ENCODE measurements at regions not wholly inside any gene's neighbourhood (a gene's known extent, or its start where the extent isn't known, plus 50 kb on each side); places are given as distances from the start of the nearest gene placed in this dataset.

DNA sequence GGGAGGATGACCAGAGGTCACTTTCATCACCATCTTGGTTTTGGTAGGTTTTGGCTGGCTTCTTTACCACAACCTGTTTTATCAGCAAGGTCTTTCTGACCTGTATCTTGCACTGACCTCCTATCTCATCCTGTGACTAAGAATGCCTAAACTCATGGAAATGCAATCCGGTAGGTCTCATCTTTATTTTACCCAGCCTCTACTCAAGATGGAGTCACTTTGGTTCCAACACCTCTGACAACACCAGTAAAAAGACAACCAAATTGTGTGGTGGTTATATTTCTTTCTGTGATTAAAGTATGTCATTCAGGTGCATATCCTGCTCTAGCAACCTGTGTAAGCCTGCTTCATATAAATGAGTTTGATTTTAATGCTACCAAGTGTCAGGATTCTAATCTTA is 636.7 kb downstream of the PCDH7 start:
- no peak for TF ChIP-seq POLR2AphosphoS5 (IDR thresholded peaks at IDR 0.05)
- TF ChIP-seq, protein P1, sequence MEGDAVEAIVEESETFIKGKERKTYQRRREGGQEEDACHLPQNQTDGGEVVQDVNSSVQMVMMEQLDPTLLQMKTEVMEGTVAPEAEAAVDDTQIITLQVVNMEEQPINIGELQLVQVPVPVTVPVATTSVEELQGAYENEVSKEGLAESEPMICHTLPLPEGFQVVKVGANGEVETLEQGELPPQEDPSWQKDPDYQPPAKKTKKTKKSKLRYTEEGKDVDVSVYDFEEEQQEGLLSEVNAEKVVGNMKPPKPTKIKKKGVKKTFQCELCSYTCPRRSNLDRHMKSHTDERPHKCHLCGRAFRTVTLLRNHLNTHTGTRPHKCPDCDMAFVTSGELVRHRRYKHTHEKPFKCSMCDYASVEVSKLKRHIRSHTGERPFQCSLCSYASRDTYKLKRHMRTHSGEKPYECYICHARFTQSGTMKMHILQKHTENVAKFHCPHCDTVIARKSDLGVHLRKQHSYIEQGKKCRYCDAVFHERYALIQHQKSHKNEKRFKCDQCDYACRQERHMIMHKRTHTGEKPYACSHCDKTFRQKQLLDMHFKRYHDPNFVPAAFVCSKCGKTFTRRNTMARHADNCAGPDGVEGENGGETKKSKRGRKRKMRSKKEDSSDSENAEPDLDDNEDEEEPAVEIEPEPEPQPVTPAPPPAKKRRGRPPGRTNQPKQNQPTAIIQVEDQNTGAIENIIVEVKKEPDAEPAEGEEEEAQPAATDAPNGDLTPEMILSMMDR (IDR thresholded peaks at IDR 0.05), result no peak
